Activated naive CD4-positive, alpha-beta T cell treated with anti-CD3 and anti-CD28 coated beads for 36 hours (primary cell): ENCODE measurements at regions not wholly inside any gene's neighbourhood (a gene's known extent, or its start where the extent isn't known, plus 50 kb on each side); places are given as distances from the start of the nearest gene placed in this dataset.

ENCODE experiments used
- CTCF ChIA-PET: fragments of 350-600 bp; sonication (Branson Sonifier 250); formaldehyde crosslinking; loops from one replicate; lab custom pipeline; 2021; ENCODE audit warnings: antibody characterized with exemption; lab: Charles Lee
- DNase-seq: peaks from one replicate; pipeline ENCODE4 v3.0.0-alpha.2; 2020
- H3K27ac Mint-ChIP-seq: one replicate; pipeline ENCODE4 v1.8.0; 2021; ENCODE audit warnings: mild to moderate bottlenecking, mixed read lengths
- H3K27me3 Mint-ChIP-seq: one replicate; pipeline ENCODE4 v1.8.0; 2021; ENCODE audit warnings: low read depth, mixed read lengths
- H3K36me3 Mint-ChIP-seq: one replicate; pipeline ENCODE4 v1.8.0; 2021; ENCODE audit warnings: low read depth, mixed read lengths
- H3K4me1 Mint-ChIP-seq: one replicate; pipeline ENCODE4 v1.8.0; 2021; ENCODE audit warnings: low read depth, mixed read lengths
- H3K4me3 Mint-ChIP-seq: one replicate; pipeline ENCODE4 v1.8.0; 2021; ENCODE audit warnings: mild to moderate bottlenecking, moderate library complexity, mixed read lengths
- H3K9me3 Mint-ChIP-seq: one replicate; pipeline ENCODE4 v1.8.0; 2021; ENCODE audit warnings: mixed read lengths
- intact Hi-C: fragments of 100-400 bp; cut with micrococcal nuclease; formaldehyde crosslinking; loops from one replicate; pipeline ENCODE4 v1.15.1; 2023

- Mint-ChIP-seq H3K27me3 (peaks cover 6% of the 10 kb centered on the region), H3K4me3 (no peak overlapping the region), H3K36me3 (peaks cover 1% of the 10 kb centered on the region), H3K4me1 (no peaks in the 10 kb centered on the region), H3K9me3 (peaks cover 10% of the 10 kb centered on the region), H3K27ac (no peak overlapping the region)
- DNase-seq = no peak
- intact Hi-C loops = no loop called here
- CTCF ChIA-PET = interaction anchor here (0.6 kb wide), 1 partner anchor 178 kb away, joined by 6 read pairs; no protein-coding TSS in a partner anchor
Measured at GRCh38 chr7:50962962-50963374, 180.3 kb upstream of the GRB10 start.

DNA sequence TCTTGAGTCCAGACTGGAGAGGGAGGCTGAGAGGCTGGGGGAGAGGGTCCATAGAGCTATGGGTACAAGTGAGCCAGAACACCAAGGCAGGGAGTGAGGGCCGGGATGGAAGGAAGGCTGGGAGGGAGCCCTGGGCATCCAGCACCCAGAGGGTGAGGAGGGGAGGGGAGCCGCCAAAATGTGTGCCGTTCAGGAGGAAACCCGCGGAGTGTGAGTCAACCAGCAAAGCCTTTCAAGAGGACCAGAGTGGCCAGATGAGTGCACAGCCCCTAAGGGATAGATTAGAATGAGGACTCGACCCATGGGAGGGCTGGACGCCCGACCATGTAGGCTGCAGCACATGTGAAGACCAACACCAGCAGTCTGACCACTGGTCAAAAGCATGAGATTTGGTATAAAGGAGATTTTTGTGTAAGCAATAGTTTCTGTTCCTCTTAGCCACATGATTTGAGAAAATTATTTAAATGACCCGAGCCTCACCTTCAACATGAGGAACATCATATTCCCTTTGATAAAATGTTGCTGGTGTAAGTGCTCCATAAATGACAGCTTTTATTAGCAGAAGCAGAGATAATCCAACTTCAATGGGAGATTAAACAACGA is 179.7 kb upstream of the GRB10 start:
- Mint-ChIP-seq H3K27ac (no peak overlapping the region), H3K4me3 (no peak overlapping the region), H3K4me1 (no peaks in the 10 kb centered on the region), H3K36me3 (peaks cover 1% of the 10 kb centered on the region), H3K9me3 (peaks cover 5% of the 10 kb centered on the region), H3K27me3 (peaks cover 6% of the 10 kb centered on the region)
- intact Hi-C loops = no loop called here
- CTCF ChIA-PET = interaction anchor here (0.6 kb wide), 1 partner anchor 109 kb away, joined by 3 read pairs; no protein-coding TSS in a partner anchor
- no peak for DNase-seq

DNA sequence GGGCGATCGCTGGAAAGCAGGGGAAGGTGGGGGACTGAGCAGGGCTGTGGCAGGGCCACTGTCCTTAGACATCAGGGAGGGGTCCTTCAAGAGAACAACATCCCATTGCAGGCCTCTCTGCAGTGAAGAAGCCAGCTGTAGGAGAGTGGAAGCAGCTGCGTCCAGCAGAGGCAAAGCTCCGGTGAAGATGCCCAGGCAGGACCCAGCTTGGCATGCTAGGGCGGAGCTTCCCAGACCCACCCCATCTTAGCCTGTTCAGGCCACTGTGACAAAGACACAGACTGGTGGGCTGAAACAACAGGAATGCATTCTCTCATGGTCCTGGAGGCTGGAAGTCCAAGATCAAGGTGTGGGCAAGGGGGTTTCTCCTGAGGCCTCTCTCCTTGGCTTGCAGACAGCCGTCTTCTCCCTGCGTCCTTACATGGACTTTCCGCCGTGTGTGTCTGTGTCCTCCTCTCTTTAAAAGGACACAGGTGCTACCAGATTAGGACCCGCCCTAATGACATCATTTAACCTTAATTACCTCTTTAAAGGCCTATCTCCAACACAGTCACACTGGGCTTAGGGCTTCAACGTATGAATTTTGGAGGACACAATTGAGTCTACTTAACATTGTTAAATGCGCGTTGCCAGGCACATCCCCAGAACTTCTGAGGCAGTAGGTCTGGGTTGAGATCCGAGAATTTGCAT is 178.1 kb upstream of the GRB10 start:
- H3K36me3 Mint-ChIP-seq = no peaks in the 10 kb centered on the region
- H3K4me1 Mint-ChIP-seq = no peaks in the 10 kb centered on the region
- DNase-seq = no peak
- H3K4me3 Mint-ChIP-seq = no peak overlapping the region
- no peaks in the 10 kb centered on the region for H3K9me3 Mint-ChIP-seq
- no peak overlapping the region for H3K27ac Mint-ChIP-seq
- CTCF ChIA-PET = no interaction called here
- peaks cover 6% of the 10 kb centered on the region for H3K27me3 Mint-ChIP-seq
- intact Hi-C loops = no loop called here

DNA sequence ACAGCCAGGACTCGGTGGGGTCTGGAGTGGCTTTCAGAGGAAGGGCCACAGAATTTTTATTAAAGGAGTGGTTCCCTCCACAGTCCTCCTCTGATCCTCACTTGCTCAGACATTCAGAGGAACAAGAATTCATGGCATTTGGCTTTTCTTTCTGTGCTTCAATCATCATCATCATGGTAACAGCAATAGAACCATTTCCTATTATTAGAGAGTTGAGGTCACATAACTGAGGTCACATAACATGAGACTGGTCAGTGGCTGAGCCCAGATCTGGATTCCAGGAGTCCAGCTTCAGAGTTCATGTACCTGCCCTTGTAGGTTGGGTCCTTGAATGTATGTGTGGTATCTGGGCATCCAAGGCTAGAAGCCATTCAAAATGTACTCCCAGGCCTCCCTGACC is 177.3 kb upstream of the GRB10 start:
- CTCF ChIA-PET = no interaction called here
- Mint-ChIP-seq H3K4me1 (no peaks in the 10 kb centered on the region), H3K27me3 (peaks cover 6% of the 10 kb centered on the region), H3K36me3 (no peaks in the 10 kb centered on the region), H3K9me3 (no peaks in the 10 kb centered on the region), H3K4me3 (no peak overlapping the region), H3K27ac (no peak overlapping the region)
- DNase-seq = no peak
- intact Hi-C loops = no loop called here

DNA sequence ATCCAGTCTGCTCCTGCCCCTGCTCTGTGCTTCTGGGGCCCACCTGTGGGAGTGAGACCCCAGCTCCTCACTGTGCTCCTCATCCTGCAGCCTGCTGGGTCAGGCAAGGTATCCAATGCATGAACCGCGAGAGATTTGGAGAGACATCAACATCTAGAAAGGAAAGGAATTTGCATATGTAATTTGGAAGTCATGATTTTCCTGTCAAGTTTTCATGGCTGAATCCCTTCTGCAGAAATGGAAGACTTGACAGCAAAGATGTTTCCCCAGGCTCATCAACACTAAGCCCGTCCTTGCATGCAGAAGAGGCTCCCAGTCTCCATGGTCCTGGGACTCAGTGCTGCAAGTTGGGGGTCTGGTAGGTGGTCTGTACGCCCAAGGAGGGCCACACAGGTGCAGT is 176.9 kb upstream of the GRB10 start:
- Mint-ChIP-seq H3K36me3 (no peaks in the 10 kb centered on the region), H3K4me1 (no peaks in the 10 kb centered on the region), H3K27me3 (peaks cover 6% of the 10 kb centered on the region), H3K4me3 (no peak overlapping the region), H3K27ac (no peak overlapping the region), H3K9me3 (no peaks in the 10 kb centered on the region)
- intact Hi-C loops = no loop called here
- CTCF ChIA-PET = no interaction called here
- DNase-seq = no peak

- Mint-ChIP-seq H3K4me1 (no peaks in the 10 kb centered on the region), H3K27ac (no peak overlapping the region), H3K27me3 (peaks cover 6% of the 10 kb centered on the region), H3K36me3 (no peaks in the 10 kb centered on the region), H3K9me3 (no peaks in the 10 kb centered on the region), H3K4me3 (no peak overlapping the region)
- DNase-seq = no peak
- CTCF ChIA-PET = interaction anchor here (0.7 kb wide), 1 partner anchor 406 kb away, joined by 3 read pairs; no protein-coding TSS in a partner anchor
- intact Hi-C loops = no loop called here
Measured at GRCh38 chr7:50957855-50958254, 175.2 kb upstream of the GRB10 start.

GRCh38 chr7:50957431-50957830 is 174.7 kb upstream of the GRB10 start:
- no peak overlapping the region for H3K4me3 Mint-ChIP-seq
- H3K9me3 Mint-ChIP-seq = no peaks in the 10 kb centered on the region
- intact Hi-C loops = no loop called here
- no peaks in the 10 kb centered on the region for H3K36me3 Mint-ChIP-seq
- peaks cover 6% of the 10 kb centered on the region for H3K27me3 Mint-ChIP-seq
- CTCF ChIA-PET = interaction anchor here (0.7 kb wide), 1 partner anchor 405 kb away, joined by 3 read pairs; no protein-coding TSS in a partner anchor
- H3K27ac Mint-ChIP-seq = no peak overlapping the region
- H3K4me1 Mint-ChIP-seq = no peaks in the 10 kb centered on the region
- DNase-seq = no peak

DNA sequence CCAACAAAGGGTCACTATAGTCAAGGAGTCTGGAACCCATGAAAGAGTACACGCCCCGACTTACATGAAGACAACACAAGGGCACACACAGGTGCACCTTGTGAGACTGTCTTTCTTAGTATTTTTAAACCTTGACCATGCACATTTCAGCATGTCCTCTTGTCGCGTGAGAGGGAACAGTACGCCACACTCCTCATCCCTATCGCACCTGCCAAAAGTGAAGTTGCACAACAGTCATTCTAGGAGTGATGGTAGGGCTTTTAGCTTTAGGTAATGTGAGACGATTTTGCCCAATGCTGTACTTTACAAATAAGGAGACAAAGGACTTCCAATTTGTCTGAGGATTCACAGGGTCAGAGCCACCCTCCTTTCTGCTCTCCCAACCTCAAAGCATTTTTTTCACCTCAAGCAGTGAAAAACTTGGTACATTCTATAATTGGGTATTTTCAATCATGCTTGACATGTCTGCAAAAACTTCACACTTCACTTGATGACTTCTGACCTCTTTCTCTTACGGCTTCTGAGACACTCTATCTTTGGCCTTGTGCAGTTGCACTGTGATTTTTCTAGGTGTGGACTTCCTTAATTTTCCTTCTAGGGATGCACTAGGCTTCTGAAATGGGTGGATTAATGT is 173.9 kb upstream of the GRB10 start:
- Mint-ChIP-seq H3K4me1 (no peaks in the 10 kb centered on the region), H3K27me3 (peaks cover 5% of the 10 kb centered on the region), H3K9me3 (no peaks in the 10 kb centered on the region), H3K27ac (no peak overlapping the region), H3K36me3 (no peaks in the 10 kb centered on the region), H3K4me3 (no peak overlapping the region)
- CTCF ChIA-PET = no interaction called here
- DNase-seq = no peak
- intact Hi-C loops = no loop called here

DNA sequence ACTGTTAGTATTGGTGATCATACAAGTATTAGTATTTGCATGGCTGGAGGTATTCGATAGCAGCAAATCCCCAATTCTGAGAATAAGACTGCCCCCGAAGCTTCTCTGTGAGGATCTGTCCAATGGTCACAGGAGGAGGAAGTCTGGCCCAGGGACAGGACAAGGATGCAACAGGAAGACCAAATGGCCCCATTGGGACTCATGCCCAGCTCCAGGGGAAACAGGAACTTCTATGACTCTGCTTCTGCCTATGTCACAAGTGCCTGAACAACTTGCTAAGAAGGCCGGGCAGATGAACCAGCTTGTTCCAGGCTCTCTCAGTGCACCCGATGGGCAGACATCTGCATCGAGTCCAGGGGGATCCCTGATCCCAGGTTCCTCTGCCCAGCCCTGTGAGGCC is 172.0 kb upstream of the GRB10 start:
- no peak overlapping the region for H3K27ac Mint-ChIP-seq
- DNase-seq = no peak
- intact Hi-C loops = no loop called here
- H3K9me3 Mint-ChIP-seq = peaks cover 3% of the 10 kb centered on the region
- CTCF ChIA-PET = interaction anchor here (1.1 kb wide), 1 partner anchor 257 kb away, joined by 4 read pairs; no protein-coding TSS in a partner anchor
- H3K4me3 Mint-ChIP-seq = no peak overlapping the region
- no peaks in the 10 kb centered on the region for H3K4me1 Mint-ChIP-seq
- no peaks in the 10 kb centered on the region for H3K27me3 Mint-ChIP-seq
- no peaks in the 10 kb centered on the region for H3K36me3 Mint-ChIP-seq

DNA sequence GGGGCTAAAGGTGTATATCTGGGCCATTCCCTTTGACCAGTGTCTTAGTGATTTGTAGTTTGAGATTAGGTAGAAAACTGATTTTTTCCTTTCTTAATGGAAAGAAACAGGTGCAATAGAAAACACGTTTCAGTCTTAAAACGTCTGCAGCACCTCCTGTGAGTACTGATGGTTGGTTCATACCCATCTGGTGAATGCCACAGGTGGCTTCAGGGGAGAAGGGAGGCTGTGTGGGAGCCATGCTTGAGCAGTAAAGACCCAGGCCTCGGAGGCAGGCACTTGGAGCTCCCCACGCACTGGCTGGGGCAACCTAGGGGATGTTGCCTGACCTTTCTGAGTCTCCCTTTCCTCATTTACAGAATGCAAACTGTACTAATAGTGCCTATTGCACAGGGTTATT is 171.5 kb upstream of the GRB10 start:
- Mint-ChIP-seq H3K4me1 (no peaks in the 10 kb centered on the region), H3K36me3 (no peaks in the 10 kb centered on the region), H3K9me3 (peaks cover 5% of the 10 kb centered on the region), H3K27me3 (no peaks in the 10 kb centered on the region), H3K27ac (no peak overlapping the region), H3K4me3 (no peak overlapping the region)
- CTCF ChIA-PET = interaction anchor here (0.6 to 1.1 kb wide), 2 partner anchors 257 to 1720 kb away, joined by 3 to 4 read pairs; no protein-coding TSS in a partner anchor
- intact Hi-C loops = no loop called here
- DNase-seq = no peak

GRCh38 chr7:50953820-50954219 is 171.1 kb upstream of the GRB10 start:
- intact Hi-C loops = no loop called here
- H3K27me3 Mint-ChIP-seq = no peaks in the 10 kb centered on the region
- H3K36me3 Mint-ChIP-seq = no peaks in the 10 kb centered on the region
- CTCF ChIA-PET = interaction anchor here (0.6 kb wide), 1 partner anchor 1720 kb away, joined by 3 read pairs; no protein-coding TSS in a partner anchor
- no peak overlapping the region for H3K4me3 Mint-ChIP-seq
- H3K4me1 Mint-ChIP-seq = no peaks in the 10 kb centered on the region
- peaks cover 7% of the 10 kb centered on the region for H3K9me3 Mint-ChIP-seq
- no peak for DNase-seq
- no peak overlapping the region for H3K27ac Mint-ChIP-seq

- no peak overlapping the region for H3K4me3 Mint-ChIP-seq
- H3K9me3 Mint-ChIP-seq = peaks cover 8% of the 10 kb centered on the region
- H3K27ac Mint-ChIP-seq = no peak overlapping the region
- DNase-seq = no peak
- no peaks in the 10 kb centered on the region for H3K27me3 Mint-ChIP-seq
- H3K4me1 Mint-ChIP-seq = no peaks in the 10 kb centered on the region
- intact Hi-C loops = no loop called here
- CTCF ChIA-PET = interaction anchor here (0.6 kb wide), 1 partner anchor 1721 kb away, joined by 3 read pairs; no protein-coding TSS in a partner anchor
- H3K36me3 Mint-ChIP-seq = no peaks in the 10 kb centered on the region
Measured at GRCh38 chr7:50953303-50953702, 170.6 kb upstream of the GRB10 start.
